Osteocyte (in vitro differentiated cells): ENCODE measurements at regions not wholly inside any gene's neighbourhood (a gene's known extent, or its start where the extent isn't known, plus 50 kb on each side); places are given as distances from the start of the nearest gene placed in this dataset.

Source experiments
- DNase-seq: peaks from one replicate; pipeline ENCODE4 v3.0.0; 2021; ENCODE audit warnings: mixed read lengths; ENCODE audit not compliant: unreplicated experiment; ENCODE audit errors: extremely low spot score
- H3K27ac Mint-ChIP-seq: one replicate; pipeline ENCODE4 v1.8.0; 2021; ENCODE audit warnings: mild to moderate bottlenecking, mixed read lengths; ENCODE audit not compliant: unreplicated experiment
- H3K27me3 Mint-ChIP-seq: one replicate; pipeline ENCODE4 v1.8.0; 2021; ENCODE audit warnings: mixed read lengths; ENCODE audit not compliant: unreplicated experiment
- H3K36me3 Mint-ChIP-seq: one replicate; pipeline ENCODE4 v1.8.0; 2021; ENCODE audit warnings: mixed read lengths; ENCODE audit not compliant: unreplicated experiment
- H3K4me1 Mint-ChIP-seq: one replicate; pipeline ENCODE4 v1.8.0; 2021; ENCODE audit warnings: mixed read lengths; ENCODE audit not compliant: unreplicated experiment
- H3K4me3 Mint-ChIP-seq: one replicate; pipeline ENCODE4 v1.8.0; 2021; ENCODE audit warnings: mild to moderate bottlenecking, moderate library complexity, mixed read lengths; ENCODE audit not compliant: unreplicated experiment
- H3K9me3 Mint-ChIP-seq: one replicate; pipeline ENCODE4 v1.8.0; 2021; ENCODE audit warnings: mixed read lengths; ENCODE audit not compliant: unreplicated experiment
- CTCF ChIP-seq: fragments of 200-600 bp; sonication (generic); IDR thresholded peaks from 2 replicates; pipeline ENCODE4 v1.5.0; 2021; ENCODE audit warnings: antibody characterized with exemption, mild to moderate bottlenecking, moderate library complexity

DNA sequence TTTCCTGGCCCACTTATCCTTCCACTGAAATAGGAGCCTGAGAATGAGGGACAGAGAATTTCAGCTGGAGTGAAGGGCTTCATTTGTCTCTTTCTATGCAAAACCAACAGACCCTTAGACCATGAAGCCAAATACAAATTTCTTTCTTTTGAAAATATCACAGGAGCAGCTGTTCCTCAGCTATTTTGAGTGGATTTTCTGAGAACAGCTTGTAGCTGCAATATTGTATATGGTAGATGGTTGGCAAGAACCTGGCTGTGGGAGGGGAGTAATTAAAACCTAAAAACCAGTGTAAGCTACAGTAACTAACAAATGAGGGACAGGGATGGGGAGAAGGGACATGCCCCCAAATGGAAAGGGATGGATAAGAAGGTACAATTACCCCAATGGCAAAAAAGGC is 350.3 kb upstream of the CDH20 start:
- Mint-ChIP-seq H3K4me1 (peaks cover 62% of the 10 kb centered on the region), H3K27me3 (no peaks in the 10 kb centered on the region), H3K9me3 (peaks cover 8% of the 10 kb centered on the region), H3K4me3 (no peak overlapping the region), H3K27ac (no peak overlapping the region), H3K36me3 (no peaks in the 10 kb centered on the region)
- no peak for TF ChIP-seq CTCF
- DNase-seq: no peak

DNA sequence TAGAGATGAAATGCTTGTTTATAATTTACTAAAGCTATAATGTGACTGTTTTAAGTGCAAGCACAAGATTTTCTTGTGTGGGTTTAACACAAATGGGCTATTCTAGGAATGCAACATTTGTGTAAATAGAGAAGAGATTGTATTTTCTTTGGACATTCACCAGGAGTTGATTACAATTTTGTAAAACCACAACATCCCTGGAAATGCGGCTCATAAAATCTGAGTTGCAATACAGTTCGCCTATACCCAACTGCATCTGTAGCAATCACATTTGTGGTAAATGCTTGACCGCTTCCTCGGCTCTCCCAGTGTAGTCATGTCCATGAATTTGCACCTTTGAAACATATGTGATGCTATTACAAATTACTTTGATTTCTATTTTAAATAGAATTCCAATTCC is 348.7 kb upstream of the CDH20 start:
- H3K36me3 Mint-ChIP-seq: no peaks in the 10 kb centered on the region
- H3K27me3 Mint-ChIP-seq: peaks cover 9% of the 10 kb centered on the region
- peaks cover 8% of the 10 kb centered on the region for H3K9me3 Mint-ChIP-seq
- H3K27ac Mint-ChIP-seq: no peak overlapping the region
- no peak for DNase-seq
- no peak overlapping the region for H3K4me3 Mint-ChIP-seq
- H3K4me1 Mint-ChIP-seq: peaks cover 51% of the 10 kb centered on the region
- TF ChIP-seq CTCF: no peak

- H3K27ac Mint-ChIP-seq: no peak overlapping the region
- H3K4me1 Mint-ChIP-seq: peaks cover 22% of the 10 kb centered on the region
- peaks cover 19% of the 10 kb centered on the region for H3K27me3 Mint-ChIP-seq
- H3K4me3 Mint-ChIP-seq: no peak overlapping the region
- no peak for TF ChIP-seq CTCF
- DNase-seq: no peak
- H3K36me3 Mint-ChIP-seq: no peaks in the 10 kb centered on the region
- H3K9me3 Mint-ChIP-seq: peaks cover 10% of the 10 kb centered on the region
These were observed 345.3 kb upstream of the CDH20 start for GRCh38 chr18:60987963-60988362.

- no peak for DNase-seq
- Mint-ChIP-seq H3K27me3 (peaks cover 53% of the 10 kb centered on the region), H3K36me3 (peaks cover 2% of the 10 kb centered on the region), H3K4me3 (no peak overlapping the region), H3K4me1 (no peaks in the 10 kb centered on the region), H3K27ac (no peak overlapping the region), H3K9me3 (peaks cover 5% of the 10 kb centered on the region)
- no peak for TF ChIP-seq CTCF
These were observed 336.9 kb upstream of the CDH20 start for GRCh38 chr18:60996326-60996725.

DNA sequence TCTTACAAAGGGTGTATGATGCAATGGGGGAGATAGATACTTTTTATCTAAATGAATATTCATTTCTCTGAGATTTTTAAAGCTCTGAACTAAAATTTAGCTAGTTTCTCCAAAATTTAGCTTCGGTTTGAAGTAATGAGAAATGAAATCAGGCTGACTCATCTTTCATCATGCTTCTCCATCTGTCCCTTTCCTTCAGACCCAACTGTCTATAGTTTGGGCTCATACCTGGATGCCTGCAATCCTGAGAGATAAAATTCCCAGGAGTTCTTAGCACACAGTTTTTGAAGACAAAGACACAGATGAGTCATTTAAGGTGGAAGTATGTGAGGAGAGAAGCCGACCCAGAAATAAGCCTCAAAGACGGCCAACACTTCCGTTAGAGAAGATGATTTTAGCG is 336.4 kb upstream of the CDH20 start:
- Mint-ChIP-seq H3K4me3 (no peak overlapping the region), H3K9me3 (peaks cover 5% of the 10 kb centered on the region), H3K36me3 (peaks cover 2% of the 10 kb centered on the region), H3K4me1 (no peaks in the 10 kb centered on the region), H3K27me3 (peaks cover 55% of the 10 kb centered on the region), H3K27ac (no peak overlapping the region)
- DNase-seq: no peak
- no peak for TF ChIP-seq CTCF
